Uterus (tissue), 2 donors: ENCODE measurements at regions not wholly inside any gene's neighbourhood (a gene's known extent, or its start where the extent isn't known, plus 50 kb on each side); places are given as distances from the start of the nearest gene placed in this dataset.

Experiments
- CTCF ChIP-seq, 4 experiments: fragments of 200-600 bp in 2 of 4; fragments of 450-650 bp in 2 of 4; sonication (generic) in 2 of 4; IDR thresholded peaks; one replicate each; pipeline ENCODE4 v1.5.1; 2016 to 2019; ENCODE audit warnings: antibody characterized with exemption in 4 of 4, mild to moderate bottlenecking in 2 of 4, moderate library complexity in 1 of 4
- POLR2A ChIP-seq, 2 donors: fragments of 450-650 bp; IDR thresholded peaks; one replicate each; pipeline ENCODE4 v1.6.1; 2016; ENCODE audit warnings: antibody characterized with exemption in 2 of 2, mild to moderate bottlenecking in 1 of 2, moderate library complexity in 1 of 2

GRCh38 chr12:90280564-90281058 is 572.0 kb upstream of the ATP2B1 start:
- no peak for TF ChIP-seq POLR2A (IDR thresholded peaks at IDR 0.05)
- TF ChIP-seq CTCF (IDR thresholded peaks at IDR 0.05), result no peak
